Ovary (tissue), 7 donors: ENCODE measurements at regions not wholly inside any gene's neighbourhood (a gene's known extent, or its start where the extent isn't known, plus 50 kb on each side); places are given as distances from the start of the nearest gene placed in this dataset.

Experiments used
- DNase-seq, 5 donors: peaks; one replicate each; pipeline ENCODE4 v3.0.0-alpha.2; 2019 to 2020
- H3K27ac ChIP-seq, 2 donors: fragments of 200-600 bp; one replicate each; pipeline versions ENCODE4 v1.5.1 to v1.8.0; 2019 to 2022
- H3K27me3 ChIP-seq: fragments of 200-600 bp; one replicate; pipeline ENCODE4 v1.8.0; 2022
- H3K36me3 ChIP-seq: fragments of 200-600 bp; sonication (generic); one replicate; pipeline ENCODE4 v1.5.1; 2019
- H3K4me1 ChIP-seq: one replicate; pipeline ENCODE4 v1.8.1; 2013; ENCODE audit warnings: mild to moderate bottlenecking, moderate library complexity; ENCODE audit not compliant: insufficient read depth
- H3K4me3 ChIP-seq: fragments of 200-600 bp; sonication (generic); one replicate; pipeline ENCODE4 v1.5.1; 2017
- H3K9me3 ChIP-seq, 2 donors: fragments of 200-600 bp in 1 of 2; sonication (generic) in 1 of 2; one replicate each; pipeline versions ENCODE4 v1.5.1 to v1.8.1; 2013 to 2019; ENCODE audit warnings: mild to moderate bottlenecking in 1 of 2, moderate library complexity in 1 of 2
- CTCF ChIP-seq, 3 donors: fragments of 450-650 bp in 2 of 3; fragments of 200-600 bp in 1 of 3; IDR thresholded peaks; one replicate each; pipeline versions ENCODE4 v1.5.1 to v1.8.0; 2016 to 2022; ENCODE audit warnings: antibody characterized with exemption in 3 of 3, mild to moderate bottlenecking in 1 of 3
- EP300 ChIP-seq: sonication (generic); formaldehyde crosslinking; IDR thresholded peaks from one replicate; pipeline ENCODE4 v1.6.1; 2017; ENCODE audit warnings: antibody characterized with exemption
- POLR2A ChIP-seq: fragments of 450-650 bp; IDR thresholded peaks from one replicate; pipeline ENCODE4 v1.6.1; 2017; ENCODE audit warnings: antibody characterized with exemption, mild to moderate bottlenecking, moderate library complexity
- WGBS, 3 donors: extraction: QIAGEN DNeasy Blood & Tissue Kit in 1 of 3; methylation state at CpG; one replicate each; pipeline versions ENCODE4 v1.1.5 to v1.1.7; 2013 to 2017; 5-methylcytosine and 5-hydroxymethylcytosine counted together
- intact Hi-C, 4 donors: fragments of 100-400 bp; cut with DNase I; formaldehyde crosslinking; loops; one replicate each; pipeline versions ENCODE4 v1.11.0 to v1.15.1; 2022 to 2023
- donor health status: DM: no; HTN: no; CAD: no; lungs with moderate emphysema.
- donor health status: DM: no; HTN: no; CAD: no.
- donor health status: Bipolar disorder and iron deficiency.
- donor health status: DM: no; HTN: no; CAD: no.
- donor health status: DM: yes; HTN: yes; CAD: no.

GRCh38 chr12:107560165-107560898, 125.3 kb upstream of the PWP1 start:
- no peaks in the 10 kb centered on the region for H3K36me3 ChIP-seq
- no peak for DNase-seq
- H3K9me3 ChIP-seq, result no peaks in the 10 kb centered on the region
- intact Hi-C loops, result no loop called here
- 77 to 83% (median 78%) methylated on average over 7 of the region's 7 CpGs for WGBS, 3 donors
- no peaks in the 10 kb centered on the region for H3K27me3 ChIP-seq
- H3K27ac ChIP-seq, result no peak overlapping the region
- no peaks in the 10 kb centered on the region for H3K4me1 ChIP-seq
- no peak for TF ChIP-seq POLR2A
- TF ChIP-seq CTCF (IDR thresholded peaks at IDR 0.05), result no peak
- TF ChIP-seq EP300, result no peak
- H3K4me3 ChIP-seq, result no peak overlapping the region

GRCh38 chr12:107560899-107561285, 124.7 kb upstream of the PWP1 start:
- H3K4me3 ChIP-seq, result no peak overlapping the region
- intact Hi-C loops, result no loop called here
- TF ChIP-seq POLR2A (no peak), EP300 (no peak), CTCF (IDR thresholded peaks at IDR 0.05) (no peak)

GRCh38 chr12:107564946-107565345, 120.7 kb upstream of the PWP1 start:
- Histone ChIP-seq H3K27me3 (no peaks in the 10 kb centered on the region), H3K36me3 (no peaks in the 10 kb centered on the region), H3K9me3 (no peaks in the 10 kb centered on the region), H3K27ac (no peak overlapping the region), H3K4me1 (no peaks in the 10 kb centered on the region), H3K4me3 (no peak overlapping the region)
- 32 to 52% (median 32%) methylated on average over 3 of the region's 3 CpGs for WGBS, 3 donors
- DNase-seq, result no peak
- intact Hi-C loops, result no loop called here
- TF ChIP-seq EP300, result no peak
- no peak for TF ChIP-seq POLR2A
- no peak for TF ChIP-seq CTCF (IDR thresholded peaks at IDR 0.05)

More at GRCh38 chr12:107560899-107561285, 124.7 kb upstream of the PWP1 start:
- Histone ChIP-seq H3K36me3 (no peaks in the 10 kb centered on the region), H3K27me3 (no peaks in the 10 kb centered on the region), H3K9me3 (no peaks in the 10 kb centered on the region), H3K27ac (no peak overlapping the region), H3K4me1 (no peaks in the 10 kb centered on the region)
- DNase-seq, result no peak
- WGBS, 3 donors, result 82 to 88% (median 87%) methylated on average over 4 of the region's 4 CpGs

GRCh38 chr12:107565551-107565950, 120.0 kb upstream of the PWP1 start:
- no peaks in the 10 kb centered on the region for H3K27me3 ChIP-seq
- H3K27ac ChIP-seq, result no peak overlapping the region
- no peaks in the 10 kb centered on the region for H3K4me1 ChIP-seq
- H3K4me3 ChIP-seq, result no peak overlapping the region
- DNase-seq, result no peak
- 34 to 51% (median 48%) methylated on average over 5 of the region's 5 CpGs for WGBS, 3 donors
- no peaks in the 10 kb centered on the region for H3K36me3 ChIP-seq
- intact Hi-C loops, result no loop called here
- TF ChIP-seq CTCF (IDR thresholded peaks at IDR 0.05), result no peak
- no peak for TF ChIP-seq EP300
- no peak for TF ChIP-seq POLR2A
- H3K9me3 ChIP-seq, result no peaks in the 10 kb centered on the region
